ENCODE measurements at regions not wholly inside any gene's neighbourhood (a gene's known extent, or its start where the extent isn't known, plus 50 kb on each side); places are given as distances from the start of the nearest gene placed in this dataset.

- no peak overlapping the region for H3K14ac ChIP-seq (ENCODE audit: low read length)
- H3K4me1 ChIP-seq (ENCODE audit: control insufficient read depth in 1 of 2, insufficient read depth in 2 of 2, low read length in 2 of 2), result no peaks in the 10 kb centered on the region
- no peak overlapping the region for H2AK5ac ChIP-seq (ENCODE audit: low read length)
- no peaks in the 10 kb centered on the region for H3K79me2 ChIP-seq (ENCODE audit: control insufficient read depth, insufficient read depth, low read length, poor library complexity)
- H3K4me3 ChIP-seq (ENCODE audit: low read depth, low read length), result no peak overlapping the region
- H3K23ac ChIP-seq (ENCODE audit: low read length), result no peak overlapping the region
- no peak overlapping the region for H2BK5ac ChIP-seq (ENCODE audit: low read depth, low read length, poor library complexity)
- no peak overlapping the region for H2BK120ac ChIP-seq (ENCODE audit: insufficient read depth, low read length, poor library complexity)
- H4K12ac ChIP-seq (ENCODE audit: low read depth, low read length), result no peak overlapping the region
- no peak overlapping the region for H3K4me2 ChIP-seq (ENCODE audit: low read length)
- H4K8ac ChIP-seq (ENCODE audit: low read depth, low read length), result no peak overlapping the region
- H3K36me3 ChIP-seq (ENCODE audit: control insufficient read depth in 1 of 2, insufficient read depth in 2 of 2, low read length in 2 of 2), result no peaks in the 10 kb centered on the region
- no peaks in the 10 kb centered on the region for H3K9me3 ChIP-seq (ENCODE audit: insufficient read depth, low read depth, low read length)
- no peak overlapping the region for H2BK12ac ChIP-seq (ENCODE audit: low read length)
- no peak overlapping the region for H4K91ac ChIP-seq (ENCODE audit: low read depth, low read length)
- no peak overlapping the region for H3K9ac ChIP-seq (ENCODE audit: low read length)
- peak in 1 of 2 donors; percentile 47 for DNase-seq
- no peak overlapping the region for H3K27ac ChIP-seq (ENCODE audit: low read depth, low read length)
- no peaks in the 10 kb centered on the region for H3K27me3 ChIP-seq (ENCODE audit: insufficient read depth, low read length)
- H3K18ac ChIP-seq (ENCODE audit: low read length), result no peak overlapping the region
- no peak overlapping the region for H2AFZ ChIP-seq (ENCODE audit: insufficient read depth, low read length, poor library complexity)
- WGBS (ENCODE audit: extremely low coverage, insufficient coverage, insufficient read length), result no CpG with 5 or more reads among the region's 2 CpGs
- H3K4ac ChIP-seq (ENCODE audit: low read depth, low read length), result no peak overlapping the region
- H3K79me1 ChIP-seq (ENCODE audit: low read length), result no peaks in the 10 kb centered on the region
These were observed 2123.7 kb upstream of the C9orf72 start for GRCh38 chr9:29697011-29697410.

- no peaks in the 10 kb centered on the region for H3K79me2 ChIP-seq (ENCODE audit: control insufficient read depth, insufficient read depth, low read length, poor library complexity)
- no peaks in the 10 kb centered on the region for H3K27me3 ChIP-seq (ENCODE audit: insufficient read depth, low read length)
- no peak overlapping the region for H2AFZ ChIP-seq (ENCODE audit: insufficient read depth, low read length, poor library complexity)
- no peak overlapping the region for H4K91ac ChIP-seq (ENCODE audit: low read depth, low read length)
- no peak for DNase-seq
- H2BK120ac ChIP-seq (ENCODE audit: insufficient read depth, low read length, poor library complexity), result no peak overlapping the region
- no peaks in the 10 kb centered on the region for H3K79me1 ChIP-seq (ENCODE audit: low read length)
- no peak overlapping the region for H2BK5ac ChIP-seq (ENCODE audit: low read depth, low read length, poor library complexity)
- H2AK5ac ChIP-seq (ENCODE audit: low read length), result no peak overlapping the region
- H3K27ac ChIP-seq (ENCODE audit: low read depth, low read length), result no peak overlapping the region
- no peak overlapping the region for H3K4me2 ChIP-seq (ENCODE audit: low read length)
- H3K9ac ChIP-seq (ENCODE audit: low read length), result no peak overlapping the region
- H3K36me3 ChIP-seq (ENCODE audit: control insufficient read depth in 1 of 2, insufficient read depth in 2 of 2, low read length in 2 of 2), result no peaks in the 10 kb centered on the region
- no peak overlapping the region for H2BK12ac ChIP-seq (ENCODE audit: low read length)
- no peak overlapping the region for H4K8ac ChIP-seq (ENCODE audit: low read depth, low read length)
- no peak overlapping the region for H3K14ac ChIP-seq (ENCODE audit: low read length)
- H3K23ac ChIP-seq (ENCODE audit: low read length), result no peak overlapping the region
- WGBS (ENCODE audit: extremely low coverage, insufficient coverage, insufficient read length), result no CpG with 5 or more reads among the region's 1 CpG
- H3K18ac ChIP-seq (ENCODE audit: low read length), result no peak overlapping the region
- H4K12ac ChIP-seq (ENCODE audit: low read depth, low read length), result no peak overlapping the region
- no peaks in the 10 kb centered on the region for H3K9me3 ChIP-seq (ENCODE audit: insufficient read depth, low read depth, low read length)
- no peaks in the 10 kb centered on the region for H3K4me1 ChIP-seq (ENCODE audit: control insufficient read depth in 1 of 2, insufficient read depth in 2 of 2, low read length in 2 of 2)
- H3K4me3 ChIP-seq (ENCODE audit: low read depth, low read length), result no peak overlapping the region
- no peak overlapping the region for H3K4ac ChIP-seq (ENCODE audit: low read depth, low read length)
These were observed 2128.3 kb upstream of the C9orf72 start for GRCh38 chr9:29701559-29701958.

DNA sequence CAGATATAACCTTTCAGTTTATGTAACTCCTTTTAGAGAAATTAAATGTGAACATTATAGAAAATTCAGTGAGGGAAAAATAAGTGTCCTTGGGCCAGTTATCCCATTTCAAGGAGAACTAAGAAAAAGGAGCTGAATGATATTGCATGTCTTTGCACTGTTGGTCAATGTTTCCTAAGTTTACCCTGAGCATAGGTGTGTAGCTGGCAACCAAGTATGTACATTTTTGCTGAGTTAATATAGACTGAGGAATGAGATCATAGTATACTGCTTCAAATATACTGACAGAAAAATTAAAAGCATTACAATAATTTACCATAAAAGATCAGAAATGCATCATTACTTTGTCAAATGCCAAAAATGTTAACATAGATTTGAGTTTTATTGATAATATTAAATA, 2128.7 kb upstream of the C9orf72 start:
- no peak overlapping the region for H4K12ac ChIP-seq (ENCODE audit: low read depth, low read length)
- H3K4me1 ChIP-seq (ENCODE audit: control insufficient read depth in 1 of 2, insufficient read depth in 2 of 2, low read length in 2 of 2), result no peaks in the 10 kb centered on the region
- H3K9ac ChIP-seq (ENCODE audit: low read length), result no peak overlapping the region
- H2BK120ac ChIP-seq (ENCODE audit: insufficient read depth, low read length, poor library complexity), result no peak overlapping the region
- no peak overlapping the region for H2AFZ ChIP-seq (ENCODE audit: insufficient read depth, low read length, poor library complexity)
- DNase-seq, result no peak
- no peak overlapping the region for H3K14ac ChIP-seq (ENCODE audit: low read length)
- H3K4me3 ChIP-seq (ENCODE audit: low read depth, low read length), result no peak overlapping the region
- no peak overlapping the region for H3K4ac ChIP-seq (ENCODE audit: low read depth, low read length)
- no peaks in the 10 kb centered on the region for H3K79me2 ChIP-seq (ENCODE audit: control insufficient read depth, insufficient read depth, low read length, poor library complexity)
- no peak overlapping the region for H4K8ac ChIP-seq (ENCODE audit: low read depth, low read length)
- H3K4me2 ChIP-seq (ENCODE audit: low read length), result no peak overlapping the region
- H3K36me3 ChIP-seq (ENCODE audit: control insufficient read depth in 1 of 2, insufficient read depth in 2 of 2, low read length in 2 of 2), result no peaks in the 10 kb centered on the region
- no peak overlapping the region for H4K91ac ChIP-seq (ENCODE audit: low read depth, low read length)
- no peak overlapping the region for H2BK12ac ChIP-seq (ENCODE audit: low read length)
- H3K23ac ChIP-seq (ENCODE audit: low read length), result no peak overlapping the region
- H3K27ac ChIP-seq (ENCODE audit: low read depth, low read length), result no peak overlapping the region
- H2BK5ac ChIP-seq (ENCODE audit: low read depth, low read length, poor library complexity), result no peak overlapping the region
- H2AK5ac ChIP-seq (ENCODE audit: low read length), result no peak overlapping the region
- no peaks in the 10 kb centered on the region for H3K9me3 ChIP-seq (ENCODE audit: insufficient read depth, low read depth, low read length)
- H3K18ac ChIP-seq (ENCODE audit: low read length), result no peak overlapping the region
- H3K27me3 ChIP-seq (ENCODE audit: insufficient read depth, low read length), result no peaks in the 10 kb centered on the region
- no peaks in the 10 kb centered on the region for H3K79me1 ChIP-seq (ENCODE audit: low read length)

GRCh38 chr9:29714860-29715259, 2141.6 kb upstream of the C9orf72 start:
- no peaks in the 10 kb centered on the region for H3K9me3 ChIP-seq (ENCODE audit: insufficient read depth, low read depth, low read length)
- no peak for DNase-seq
- H3K4me3 ChIP-seq (ENCODE audit: low read depth, low read length), result no peak overlapping the region
- no peak overlapping the region for H2AK5ac ChIP-seq (ENCODE audit: low read length)
- H3K27ac ChIP-seq (ENCODE audit: low read depth, low read length), result no peak overlapping the region
- no peaks in the 10 kb centered on the region for H3K79me2 ChIP-seq (ENCODE audit: control insufficient read depth, insufficient read depth, low read length, poor library complexity)
- H4K91ac ChIP-seq (ENCODE audit: low read depth, low read length), result no peak overlapping the region
- no peak overlapping the region for H3K14ac ChIP-seq (ENCODE audit: low read length)
- no CpG with 5 or more reads among the region's 2 CpGs for WGBS (ENCODE audit: extremely low coverage, insufficient coverage, insufficient read length)
- H3K23ac ChIP-seq (ENCODE audit: low read length), result no peak overlapping the region
- no peak overlapping the region for H2BK5ac ChIP-seq (ENCODE audit: low read depth, low read length, poor library complexity)
- no peak overlapping the region for H3K4ac ChIP-seq (ENCODE audit: low read depth, low read length)
- H3K36me3 ChIP-seq (ENCODE audit: control insufficient read depth in 1 of 2, insufficient read depth in 2 of 2, low read length in 2 of 2), result no peaks in the 10 kb centered on the region
- H3K27me3 ChIP-seq (ENCODE audit: insufficient read depth, low read length), result no peaks in the 10 kb centered on the region
- H2BK12ac ChIP-seq (ENCODE audit: low read length), result no peak overlapping the region
- H4K8ac ChIP-seq (ENCODE audit: low read depth, low read length), result no peak overlapping the region
- H3K79me1 ChIP-seq (ENCODE audit: low read length), result no peaks in the 10 kb centered on the region
- H4K12ac ChIP-seq (ENCODE audit: low read depth, low read length), result no peak overlapping the region
- H3K18ac ChIP-seq (ENCODE audit: low read length), result no peak overlapping the region
- H2BK120ac ChIP-seq (ENCODE audit: insufficient read depth, low read length, poor library complexity), result no peak overlapping the region
- no peaks in the 10 kb centered on the region for H3K4me1 ChIP-seq (ENCODE audit: control insufficient read depth in 1 of 2, insufficient read depth in 2 of 2, low read length in 2 of 2)
- H3K4me2 ChIP-seq (ENCODE audit: low read length), result no peak overlapping the region
- no peak overlapping the region for H3K9ac ChIP-seq (ENCODE audit: low read length)
- H2AFZ ChIP-seq (ENCODE audit: insufficient read depth, low read length, poor library complexity), result no peak overlapping the region
